Ishikawa (cell line): ENCODE measurements at regions not wholly inside any gene's neighbourhood (a gene's known extent, or its start where the extent isn't known, plus 50 kb on each side); places are given as distances from the start of the nearest gene placed in this dataset.

ENCODE experiments used
- CREB1 ChIP-seq: IDR thresholded peaks from 2 replicates; pipeline ENCODE4 v1.6.1; 2012; ENCODE audit warnings: low read depth
- TF ChIP-seq, protein P1 (sequence below): IDR thresholded peaks from 2 replicates; pipeline ENCODE4 v1.6.1; 2012; ENCODE audit warnings: low read depth, mild to moderate bottlenecking
- TF ChIP-seq, protein P2 (sequence below): IDR thresholded peaks from 2 replicates; pipeline ENCODE4 v1.6.1; 2012

DNA sequence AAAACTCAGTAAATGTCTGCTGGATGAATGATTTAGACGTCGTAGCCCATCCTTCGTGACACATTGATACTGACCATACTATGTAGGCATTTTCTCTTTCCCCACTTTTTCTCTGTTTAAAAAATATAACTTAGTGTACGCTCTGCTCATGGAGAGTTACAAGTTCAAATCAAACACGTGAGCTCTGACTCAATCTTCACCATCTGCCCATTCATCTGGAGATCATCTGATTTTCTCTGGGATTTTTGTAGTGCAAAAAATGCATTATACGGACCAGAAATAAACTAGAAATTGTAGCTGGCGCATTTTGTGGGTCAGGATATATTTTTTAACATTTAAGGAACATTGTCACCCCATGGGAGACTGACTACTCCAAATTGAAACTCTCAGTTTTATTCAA is 124.7 kb upstream of the FAM9B start:
- TF ChIP-seq, protein P1, sequence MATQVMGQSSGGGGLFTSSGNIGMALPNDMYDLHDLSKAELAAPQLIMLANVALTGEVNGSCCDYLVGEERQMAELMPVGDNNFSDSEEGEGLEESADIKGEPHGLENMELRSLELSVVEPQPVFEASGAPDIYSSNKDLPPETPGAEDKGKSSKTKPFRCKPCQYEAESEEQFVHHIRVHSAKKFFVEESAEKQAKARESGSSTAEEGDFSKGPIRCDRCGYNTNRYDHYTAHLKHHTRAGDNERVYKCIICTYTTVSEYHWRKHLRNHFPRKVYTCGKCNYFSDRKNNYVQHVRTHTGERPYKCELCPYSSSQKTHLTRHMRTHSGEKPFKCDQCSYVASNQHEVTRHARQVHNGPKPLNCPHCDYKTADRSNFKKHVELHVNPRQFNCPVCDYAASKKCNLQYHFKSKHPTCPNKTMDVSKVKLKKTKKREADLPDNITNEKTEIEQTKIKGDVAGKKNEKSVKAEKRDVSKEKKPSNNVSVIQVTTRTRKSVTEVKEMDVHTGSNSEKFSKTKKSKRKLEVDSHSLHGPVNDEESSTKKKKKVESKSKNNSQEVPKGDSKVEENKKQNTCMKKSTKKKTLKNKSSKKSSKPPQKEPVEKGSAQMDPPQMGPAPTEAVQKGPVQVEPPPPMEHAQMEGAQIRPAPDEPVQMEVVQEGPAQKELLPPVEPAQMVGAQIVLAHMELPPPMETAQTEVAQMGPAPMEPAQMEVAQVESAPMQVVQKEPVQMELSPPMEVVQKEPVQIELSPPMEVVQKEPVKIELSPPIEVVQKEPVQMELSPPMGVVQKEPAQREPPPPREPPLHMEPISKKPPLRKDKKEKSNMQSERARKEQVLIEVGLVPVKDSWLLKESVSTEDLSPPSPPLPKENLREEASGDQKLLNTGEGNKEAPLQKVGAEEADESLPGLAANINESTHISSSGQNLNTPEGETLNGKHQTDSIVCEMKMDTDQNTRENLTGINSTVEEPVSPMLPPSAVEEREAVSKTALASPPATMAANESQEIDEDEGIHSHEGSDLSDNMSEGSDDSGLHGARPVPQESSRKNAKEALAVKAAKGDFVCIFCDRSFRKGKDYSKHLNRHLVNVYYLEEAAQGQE: no peak
- TF ChIP-seq, protein P2, sequence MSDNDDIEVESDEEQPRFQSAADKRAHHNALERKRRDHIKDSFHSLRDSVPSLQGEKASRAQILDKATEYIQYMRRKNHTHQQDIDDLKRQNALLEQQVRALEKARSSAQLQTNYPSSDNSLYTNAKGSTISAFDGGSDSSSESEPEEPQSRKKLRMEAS: no peak
- TF ChIP-seq CREB1: no peak
